K562 (cell line): ENCODE measurements at regions not wholly inside any gene's neighbourhood (a gene's known extent, or its start where the extent isn't known, plus 50 kb on each side); places are given as distances from the start of the nearest gene placed in this dataset.

Experiments used
- ATAC-seq: fragments of 200-7000 bp; cut with Tn5 transposase; 3 replicates; pipeline ENCODE4 v1.9.1; 2020; ENCODE audit warnings: moderate library complexity
- BruUV-seq: library from RNA; stranded (reverse); fragments of 400-500 nt; replicated peaks from 2 replicates; lab custom pipeline; 2021; lab: Mats Ljungman, UMichigan
- CTCF ChIA-PET: fragments of 300-600 bp; formaldehyde crosslinking; extraction: SDS; loops from one replicate; lab custom pipeline; 2021; ENCODE audit warnings: low intra/inter-chr PET ratio; lab: Yijun Ruan, JAX
- POLR2A ChIA-PET: fragments of 300-600, 350-650 bp; sonication (Branson Sonifier 250); formaldehyde crosslinking; extraction: SDS; loops from one replicate; lab custom pipeline; 2021; ENCODE audit warnings: antibody characterized with exemption, inconsistent platforms; lab: Yijun Ruan, JAX
- DNase-seq, 4 experiments: peaks; one replicate each; pipeline versions ENCODE4 v3.0.0 to v3.0.0-alpha.2; 2011 to 2018; ENCODE audit warnings: low spot score in 3 of 4, mixed read lengths in 3 of 4; ENCODE audit errors: extremely low read depth in 1 of 4
- FAIRE-seq: peaks from 2 replicates; lab custom pipeline; 2011; peaks lifted over from hg19 to GRCh38; lab: Jason Lieb, UNC
- H2AFZ ChIP-seq: 2 replicates; pipeline ENCODE4 v1.6.0; 2011; ENCODE audit warnings: low read depth, low read length, control low read depth, inconsistent platforms
- H3K27ac ChIP-seq: fragments of 200-600 bp; 3 replicates; pipeline ENCODE4 v1.8.0; 2011; ENCODE audit warnings: low read depth, mild to moderate bottlenecking, control low read depth, inconsistent platforms, low read length, moderate library complexity, mixed read lengths; ENCODE audit errors: extremely low read depth
- H3K27me3 ChIP-seq, 2 experiments: fragments of 300-600 bp in 1 of 2; 2 replicates in 1 of 2; 3 replicates in 1 of 2; pipeline versions ENCODE4 v1.6.0 to v1.8.0; 2011; ENCODE audit warnings: inconsistent platforms in 2 of 2, low read length in 2 of 2, mild to moderate bottlenecking in 1 of 2, mixed read lengths in 1 of 2, moderate library complexity in 1 of 2; ENCODE audit not compliant: control insufficient read depth in 2 of 2, insufficient read depth in 2 of 2
- H3K36me3 ChIP-seq: fragments of 300-600 bp; 3 replicates; pipeline ENCODE4 v1.8.0; 2011; ENCODE audit warnings: mild to moderate bottlenecking, low read length, inconsistent platforms; ENCODE audit not compliant: control insufficient read depth, insufficient read depth
- H3K4me1 ChIP-seq, 2 experiments: fragments of 200-600 bp in 1 of 2; replicated peaks in 1 of 2; 2 replicates in 1 of 2; 3 replicates in 1 of 2; pipeline versions ENCODE4 v1.5.1 to v1.8.0; 2011; ENCODE audit warnings: inconsistent platforms in 2 of 2, low read length in 2 of 2, mild to moderate bottlenecking in 1 of 2, mixed read lengths in 1 of 2, moderate library complexity in 1 of 2; ENCODE audit not compliant: control insufficient read depth in 2 of 2, insufficient read depth in 2 of 2
- H3K4me2 ChIP-seq: 2 replicates; pipeline ENCODE4 v1.6.1; 2011; ENCODE audit warnings: low read length, control low read depth, inconsistent platforms, mixed read lengths; ENCODE audit not compliant: insufficient read depth
- H3K4me3 ChIP-seq: fragments of 200-600 bp; sonication (generic), shearing (Covaris generic); 2 replicates; pipeline ENCODE4 v1.5.1; 2016; ENCODE audit warnings: control low read depth, inconsistent platforms
- H3K79me2 ChIP-seq: fragments of 200-600 bp; 3 replicates; pipeline ENCODE4 v1.8.0; 2011; ENCODE audit warnings: low read length, inconsistent platforms; ENCODE audit not compliant: control insufficient read depth, insufficient read depth
- H3K9ac ChIP-seq, 2 experiments: 2 replicates each; pipeline versions ENCODE4 v1.6.0 to v1.6.1; 2011; ENCODE audit warnings: low read depth in 2 of 2, low read length in 2 of 2, control low read depth in 1 of 2, inconsistent platforms in 1 of 2, mild to moderate bottlenecking in 1 of 2, mixed read lengths in 1 of 2; ENCODE audit not compliant: insufficient read depth in 1 of 2
- H3K9me1 ChIP-seq: one replicate; pipeline ENCODE4 v1.6.0; 2011; ENCODE audit warnings: inconsistent platforms, mild to moderate bottlenecking, low read length, moderate library complexity; ENCODE audit not compliant: control insufficient read depth, insufficient read depth
- H3K9me3 ChIP-seq: replicated peaks from 2 replicates; pipeline ENCODE4 v1.5.1; 2011; ENCODE audit warnings: low read depth, low read length, inconsistent platforms; ENCODE audit not compliant: control insufficient read depth, insufficient read depth
- H4K20me1 ChIP-seq: replicated peaks from 2 replicates; pipeline ENCODE4 v1.6.1; 2011; ENCODE audit warnings: low read length, inconsistent platforms, mixed read lengths; ENCODE audit not compliant: control insufficient read depth, insufficient read depth
- C11orf30 ChIP-seq: fragments of 450-650 bp; IDR thresholded peaks from 2 replicates; pipeline ENCODE4 v1.6.1; 2016; ENCODE audit warnings: low read depth, mild to moderate bottlenecking
- CBFA2T3 ChIP-seq: fragments of 450-650 bp; IDR thresholded peaks from 2 replicates; pipeline ENCODE4 v1.6.1; 2017
- CXXC5 ChIP-seq: fragments of 250-450 bp; sonication (Bioruptor Pico); IDR thresholded peaks from 2 replicates; pipeline ENCODE4 v1.8.0; 2022; ENCODE audit warnings: inconsistent platforms, mild to moderate bottlenecking, moderate library complexity
- MAFF ChIP-seq: IDR thresholded peaks from 2 replicates; pipeline ENCODE4 v1.6.1; 2012; ENCODE audit warnings: low read length, improper control_type of control experiment
- MAFG ChIP-seq: fragments of 450-650 bp; conservative IDR thresholded peaks from 2 replicates; pipeline ENCODE4 v1.6.1; 2016; ENCODE audit warnings: missing genetic modification characterization, missing compliant biosample characterization
- MAFK ChIP-seq: IDR thresholded peaks from 2 replicates; pipeline ENCODE4 v1.6.1; 2011; ENCODE audit warnings: low read length, improper control_type of control experiment
- RFX1 ChIP-seq: fragments of 450-650 bp; IDR thresholded peaks from 2 replicates; pipeline ENCODE4 v1.6.1; 2016; ENCODE audit warnings: mild to moderate bottlenecking, moderate library complexity
- SMAD4 ChIP-seq: fragments of 250-450 bp; sonication (Bioruptor Pico); conservative IDR thresholded peaks from 2 replicates; pipeline ENCODE4 v1.8.0; 2021; ENCODE audit warnings: inconsistent platforms, mild to moderate bottlenecking, moderate library complexity
- ZNF316 ChIP-seq: fragments of 450-650 bp; IDR thresholded peaks from 2 replicates; pipeline ENCODE4 v1.6.1; 2016
- whole genome bisulfite sequencing: fragments of 100-300 bp; shearing (Covaris generic); methylation state at CpG from one replicate; pipeline ENCODE4 v1.1.6; 2016; ENCODE audit warnings: low coverage, mixed read lengths; ENCODE audit not compliant: insufficient coverage; ENCODE audit errors: missing lambda C conversion rate; 5-methylcytosine and 5-hydroxymethylcytosine counted together
- in situ Hi-C: fragments of 300-500 bp; cut with MboI; formaldehyde crosslinking; loops from 4 replicates; pipeline ENCODE4 v1.15.0; 2018; ENCODE audit warnings: inconsistent platforms, mixed read lengths
- intact Hi-C: fragments of 100-400 bp; cut with micrococcal nuclease; formaldehyde crosslinking; loops from 2 replicates; pipeline ENCODE4 v1.14.2; 2022
- TF ChIP-seq, protein P1 (sequence below), 2 experiments: IDR thresholded peaks; 2 replicates each; pipeline ENCODE4 v1.6.1; 2011; ENCODE audit warnings: borderline replicate concordance in 1 of 2, control low read depth in 1 of 2, low read depth in 1 of 2, low read length in 1 of 2, mild to moderate bottlenecking in 1 of 2, mixed read lengths in 1 of 2, moderate library complexity in 1 of 2; ENCODE audit not compliant: insufficient read depth in 1 of 2, insufficient read length in 1 of 2, poor library complexity in 1 of 2, severe bottlenecking in 1 of 2; ENCODE audit errors: extremely low read depth in 1 of 2
- TF ChIP-seq, protein P2 (sequence below): fragments of 200-800 bp; sonication (Bioruptor generic); IDR thresholded peaks from 2 replicates; pipeline ENCODE4 v1.6.1; 2017; ENCODE audit warnings: missing genetic modification characterization, missing compliant biosample characterization
- TF ChIP-seq, protein P3 (sequence below): fragments of 450-650 bp; IDR thresholded peaks from 2 replicates; pipeline ENCODE4 v1.6.1; 2016

DNA sequence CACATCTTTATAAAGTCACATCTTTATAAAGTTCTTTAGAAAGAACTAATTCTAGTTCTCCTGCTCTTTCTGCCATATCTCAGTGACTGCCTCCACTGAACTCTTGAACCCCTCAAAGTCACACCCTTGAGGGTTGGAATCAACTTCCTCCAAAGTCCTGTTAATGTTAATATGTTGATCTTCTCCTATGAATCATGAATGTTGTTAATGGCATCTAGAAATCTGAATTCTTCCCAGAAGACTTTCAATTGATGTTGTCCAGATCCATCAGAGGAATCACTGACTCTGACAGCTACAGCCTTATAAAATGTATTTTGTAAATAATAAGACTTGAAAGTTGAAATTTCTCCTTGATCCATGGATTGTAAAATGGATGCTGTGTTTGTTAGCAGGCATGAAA is 213.4 kb downstream of the COX7C start:
- Histone ChIP-seq H3K27me3 (no peaks in the 10 kb centered on the region), H4K20me1 (no peaks in the 10 kb centered on the region), H3K4me3 (no peak overlapping the region), H3K9ac (no peak overlapping the region), H3K9me1 (no peaks in the 10 kb centered on the region), H3K36me3 (no peaks in the 10 kb centered on the region), H3K27ac (no peak overlapping the region), H3K9me3 (no peaks in the 10 kb centered on the region), H3K4me1 (no peaks in the 10 kb centered on the region), H3K79me2 (no peaks in the 10 kb centered on the region), H2AFZ (no peak overlapping the region)
- in situ Hi-C loops (no loop called here), intact Hi-C loops (no loop called here)
- DNase-seq (no peak), ATAC-seq (no peak), FAIRE-seq (no peak)
- no TSS peak for BruUV-seq
- POLR2A ChIA-PET = no interaction called here
- TF ChIP-seq RFX1 = no peak
- TF ChIP-seq, all 486 proteins: peak for 0
- H3K4me2 ChIP-seq = no peak overlapping the region
- CTCF ChIA-PET = no interaction called here

DNA sequence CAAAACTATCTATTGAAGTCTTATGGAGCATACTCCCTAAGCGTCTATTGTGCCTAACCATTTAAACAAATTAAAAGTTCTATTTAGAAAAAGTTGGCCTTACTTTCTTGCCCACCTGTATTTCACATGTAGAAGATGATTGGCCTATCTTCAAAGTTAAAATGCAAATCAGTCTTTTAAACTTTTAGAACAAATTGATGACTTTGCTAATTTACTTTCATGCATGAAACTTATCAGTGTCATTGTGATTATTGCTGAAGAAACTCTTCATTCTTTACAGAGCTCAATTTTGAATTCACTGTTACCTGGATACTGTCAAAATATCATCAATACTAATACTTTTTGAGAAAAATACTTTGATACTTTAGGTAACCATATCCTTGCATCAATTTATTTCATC is 216.1 kb downstream of the COX7C start:
- Histone ChIP-seq H3K4me1 (no peaks in the 10 kb centered on the region), H3K9me1 (no peaks in the 10 kb centered on the region)
- DNase-seq = no peak
- BruUV-seq = no TSS peak
- CTCF ChIA-PET = no interaction called here
- in situ Hi-C loops = no loop called here
- TF ChIP-seq, protein P1, sequence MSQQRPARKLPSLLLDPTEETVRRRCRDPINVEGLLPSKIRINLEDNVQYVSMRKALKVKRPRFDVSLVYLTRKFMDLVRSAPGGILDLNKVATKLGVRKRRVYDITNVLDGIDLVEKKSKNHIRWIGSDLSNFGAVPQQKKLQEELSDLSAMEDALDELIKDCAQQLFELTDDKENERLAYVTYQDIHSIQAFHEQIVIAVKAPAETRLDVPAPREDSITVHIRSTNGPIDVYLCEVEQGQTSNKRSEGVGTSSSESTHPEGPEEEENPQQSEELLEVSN (IDR thresholded peaks at IDR 0.05; ENCODE audit: borderline replicate concordance in 1 of 2, extremely low read depth in 1 of 2, insufficient read depth in 1 of 2, insufficient read length in 1 of 2, low read depth in 1 of 2, low read length in 1 of 2, poor library complexity in 1 of 2, severe bottlenecking in 1 of 2) = no peak
- TF ChIP-seq SMAD4 (CRISPR knock-in tag) = no peak
- TF ChIP-seq ZNF316 = peak; percentile 84
- TF ChIP-seq, protein P2, sequence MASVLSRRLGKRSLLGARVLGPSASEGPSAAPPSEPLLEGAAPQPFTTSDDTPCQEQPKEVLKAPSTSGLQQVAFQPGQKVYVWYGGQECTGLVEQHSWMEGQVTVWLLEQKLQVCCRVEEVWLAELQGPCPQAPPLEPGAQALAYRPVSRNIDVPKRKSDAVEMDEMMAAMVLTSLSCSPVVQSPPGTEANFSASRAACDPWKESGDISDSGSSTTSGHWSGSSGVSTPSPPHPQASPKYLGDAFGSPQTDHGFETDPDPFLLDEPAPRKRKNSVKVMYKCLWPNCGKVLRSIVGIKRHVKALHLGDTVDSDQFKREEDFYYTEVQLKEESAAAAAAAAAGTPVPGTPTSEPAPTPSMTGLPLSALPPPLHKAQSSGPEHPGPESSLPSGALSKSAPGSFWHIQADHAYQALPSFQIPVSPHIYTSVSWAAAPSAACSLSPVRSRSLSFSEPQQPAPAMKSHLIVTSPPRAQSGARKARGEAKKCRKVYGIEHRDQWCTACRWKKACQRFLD (CRISPR knock-in tag) = no peak
- TF ChIP-seq CBFA2T3 = no peak
- TF ChIP-seq, protein P3, sequence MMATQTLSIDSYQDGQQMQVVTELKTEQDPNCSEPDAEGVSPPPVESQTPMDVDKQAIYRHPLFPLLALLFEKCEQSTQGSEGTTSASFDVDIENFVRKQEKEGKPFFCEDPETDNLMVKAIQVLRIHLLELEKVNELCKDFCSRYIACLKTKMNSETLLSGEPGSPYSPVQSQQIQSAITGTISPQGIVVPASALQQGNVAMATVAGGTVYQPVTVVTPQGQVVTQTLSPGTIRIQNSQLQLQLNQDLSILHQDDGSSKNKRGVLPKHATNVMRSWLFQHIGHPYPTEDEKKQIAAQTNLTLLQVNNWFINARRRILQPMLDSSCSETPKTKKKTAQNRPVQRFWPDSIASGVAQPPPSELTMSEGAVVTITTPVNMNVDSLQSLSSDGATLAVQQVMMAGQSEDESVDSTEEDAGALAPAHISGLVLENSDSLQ = no peak
- TF ChIP-seq MAFF = peak; percentile 69
- TF ChIP-seq C11orf30 = peak; percentile 53; the same call in 1 of the 2 replicates
- peak; percentile 68 for TF ChIP-seq MAFK
- peak; percentile 52 for TF ChIP-seq MAFG (tag)
- no peak for TF ChIP-seq CXXC5 (CRISPR knock-in tag)
- TF ChIP-seq, all 486 proteins: peak for 5
- no peaks in the 10 kb centered on the region for H3K79me2 ChIP-seq
- H3K4me2 ChIP-seq = no peak overlapping the region
- H3K27me3 ChIP-seq = no peaks in the 10 kb centered on the region
- no peaks in the 10 kb centered on the region for H3K36me3 ChIP-seq
- 0% methylated on average over 1 of the region's 1 CpG for WGBS
- H3K4me3 ChIP-seq = no peak overlapping the region
- no peak for ATAC-seq
- POLR2A ChIA-PET = no interaction called here
- FAIRE-seq = no peak
- H4K20me1 ChIP-seq = no peaks in the 10 kb centered on the region
- H3K27ac ChIP-seq = no peak overlapping the region
- intact Hi-C loops = no loop called here
- H3K9me3 ChIP-seq = no peaks in the 10 kb centered on the region
- no peak overlapping the region for H3K9ac ChIP-seq
- no peak overlapping the region for H2AFZ ChIP-seq
